ENCODE measurements at regions not wholly inside any gene's neighbourhood (a gene's known extent, or its start where the extent isn't known, plus 50 kb on each side); places are given as distances from the start of the nearest gene placed in this dataset.

- TF ChIP-seq CTCF (IDR thresholded peaks at IDR 0.05; ENCODE audit: poor library complexity, severe bottlenecking) (no peak), EZH2 (IDR thresholded peaks at IDR 0.05; ENCODE audit: borderline replicate concordance, insufficient read depth, low read length, poor library complexity, severe bottlenecking) (no peak), POLR2AphosphoS5 (IDR thresholded peaks at IDR 0.05) (no peak)
Measured at GRCh38 chr18:22667156-22667555, 249.4 kb upstream of the CTAGE1 start.

Data from neural cell (in vitro differentiated cells).